Stimulated activated naive CD8-positive, alpha-beta T cell treated with anti-CD3 and anti-CD28 coated beads, Interleukin-15, Interleukin-2, amounts not matched to agents 100 ng/mL and 50 ng/mL, for 24 hours (primary cell): ENCODE measurements at regions not wholly inside any gene's neighbourhood (a gene's known extent, or its start where the extent isn't known, plus 50 kb on each side); places are given as distances from the start of the nearest gene placed in this dataset.

Experiments used
- H3K27ac Mint-ChIP-seq: one replicate; pipeline ENCODE4 v1.8.0; 2021; ENCODE audit warnings: mild to moderate bottlenecking, mixed read lengths
- H3K27me3 Mint-ChIP-seq: one replicate; pipeline ENCODE4 v1.8.0; 2021; ENCODE audit warnings: mixed read lengths
- H3K36me3 Mint-ChIP-seq: one replicate; pipeline ENCODE4 v1.8.0; 2021; ENCODE audit warnings: low read depth, mixed read lengths
- H3K4me1 Mint-ChIP-seq: one replicate; pipeline ENCODE4 v1.8.0; 2021; ENCODE audit warnings: low read depth, mixed read lengths
- H3K4me3 Mint-ChIP-seq: one replicate; pipeline ENCODE4 v1.8.0; 2021; ENCODE audit warnings: mild to moderate bottlenecking, mixed read lengths
- H3K9me3 Mint-ChIP-seq: one replicate; pipeline ENCODE4 v1.8.0; 2021; ENCODE audit warnings: mixed read lengths

DNA sequence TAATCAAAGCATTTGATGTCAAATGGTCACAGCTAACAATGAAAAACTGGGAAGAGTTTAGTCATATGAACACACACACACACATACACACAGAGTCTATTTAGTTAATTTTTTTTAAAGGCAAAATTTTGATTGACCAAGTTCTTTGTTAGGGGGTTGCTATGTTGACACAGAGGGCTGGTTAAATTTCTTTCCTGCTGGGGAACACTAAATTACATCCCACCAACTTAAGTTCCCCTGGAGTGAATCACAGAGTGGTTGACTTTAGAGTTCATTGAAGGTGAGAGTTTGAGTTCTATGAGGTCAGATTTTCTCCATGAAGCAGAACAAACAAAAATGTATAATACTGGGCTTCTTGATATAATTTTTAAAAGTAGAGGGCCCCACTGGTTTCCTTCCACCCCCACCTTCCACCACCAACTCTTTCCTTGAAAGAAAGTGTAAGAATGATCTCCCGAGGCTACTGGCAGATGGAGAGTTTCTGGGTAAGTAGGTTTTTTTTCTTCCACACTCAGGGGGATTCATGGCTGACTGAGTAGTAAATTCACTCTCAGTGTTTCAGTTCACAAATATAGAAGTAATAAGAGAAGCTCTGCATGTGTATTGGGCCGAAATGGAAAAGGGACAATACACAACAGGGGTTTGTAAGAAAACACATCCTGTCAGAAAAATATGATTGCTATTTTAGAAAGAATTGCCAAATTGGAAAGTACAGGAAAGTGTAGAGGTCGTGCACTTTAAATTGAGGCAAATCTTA, 917.0 kb upstream of the LCORL start:
- H3K36me3 Mint-ChIP-seq = no peaks in the 10 kb centered on the region
- no peaks in the 10 kb centered on the region for H3K27me3 Mint-ChIP-seq
- H3K4me3 Mint-ChIP-seq = no peak overlapping the region
- H3K4me1 Mint-ChIP-seq = no peaks in the 10 kb centered on the region
- peaks cover 18% of the 10 kb centered on the region for H3K9me3 Mint-ChIP-seq
- H3K27ac Mint-ChIP-seq = no peak overlapping the region

DNA sequence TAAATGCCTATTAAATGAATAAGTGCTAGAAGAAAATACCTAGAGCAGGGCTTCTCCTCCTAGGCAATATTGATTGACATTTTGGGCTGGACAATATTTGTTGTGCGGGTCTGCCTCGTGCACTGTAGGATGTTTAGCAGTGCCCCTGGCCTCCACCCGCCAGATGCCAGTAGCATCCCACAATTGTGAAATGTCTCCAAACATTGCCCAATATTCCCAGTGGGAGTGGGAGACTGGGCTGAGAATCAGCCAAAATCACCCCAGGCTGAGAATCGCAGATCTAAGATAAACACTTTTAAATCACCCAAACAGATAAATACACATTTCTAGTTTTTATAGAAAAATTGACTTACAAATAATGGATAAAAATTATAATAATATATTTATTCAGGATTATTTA, 916.2 kb upstream of the LCORL start:
- Mint-ChIP-seq H3K36me3 (no peaks in the 10 kb centered on the region), H3K4me1 (no peaks in the 10 kb centered on the region), H3K27me3 (no peaks in the 10 kb centered on the region), H3K9me3 (peaks cover 18% of the 10 kb centered on the region), H3K4me3 (no peak overlapping the region), H3K27ac (no peak overlapping the region)

DNA sequence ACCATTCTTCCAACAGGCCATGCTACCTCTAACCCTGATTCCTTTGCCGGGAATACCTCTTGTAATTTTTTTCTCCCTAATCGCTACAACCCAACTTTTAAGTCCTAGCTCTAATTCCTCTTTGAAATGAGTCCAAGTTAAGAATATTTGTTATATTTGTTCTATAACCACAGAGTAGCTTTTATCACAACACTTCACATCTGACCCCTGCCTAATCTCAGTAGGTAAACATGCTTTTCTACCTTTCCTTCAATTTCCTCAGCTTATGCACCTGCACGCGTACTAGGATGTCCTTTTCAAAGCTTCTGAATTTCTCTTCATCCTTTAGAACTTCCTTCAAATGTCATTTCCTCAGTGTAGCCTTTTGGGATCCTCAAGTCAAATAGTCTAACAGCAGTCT, 915.5 kb upstream of the LCORL start:
- no peaks in the 10 kb centered on the region for H3K4me1 Mint-ChIP-seq
- no peaks in the 10 kb centered on the region for H3K36me3 Mint-ChIP-seq
- peaks cover 18% of the 10 kb centered on the region for H3K9me3 Mint-ChIP-seq
- no peaks in the 10 kb centered on the region for H3K27me3 Mint-ChIP-seq
- H3K4me3 Mint-ChIP-seq = no peak overlapping the region
- H3K27ac Mint-ChIP-seq = no peak overlapping the region

DNA sequence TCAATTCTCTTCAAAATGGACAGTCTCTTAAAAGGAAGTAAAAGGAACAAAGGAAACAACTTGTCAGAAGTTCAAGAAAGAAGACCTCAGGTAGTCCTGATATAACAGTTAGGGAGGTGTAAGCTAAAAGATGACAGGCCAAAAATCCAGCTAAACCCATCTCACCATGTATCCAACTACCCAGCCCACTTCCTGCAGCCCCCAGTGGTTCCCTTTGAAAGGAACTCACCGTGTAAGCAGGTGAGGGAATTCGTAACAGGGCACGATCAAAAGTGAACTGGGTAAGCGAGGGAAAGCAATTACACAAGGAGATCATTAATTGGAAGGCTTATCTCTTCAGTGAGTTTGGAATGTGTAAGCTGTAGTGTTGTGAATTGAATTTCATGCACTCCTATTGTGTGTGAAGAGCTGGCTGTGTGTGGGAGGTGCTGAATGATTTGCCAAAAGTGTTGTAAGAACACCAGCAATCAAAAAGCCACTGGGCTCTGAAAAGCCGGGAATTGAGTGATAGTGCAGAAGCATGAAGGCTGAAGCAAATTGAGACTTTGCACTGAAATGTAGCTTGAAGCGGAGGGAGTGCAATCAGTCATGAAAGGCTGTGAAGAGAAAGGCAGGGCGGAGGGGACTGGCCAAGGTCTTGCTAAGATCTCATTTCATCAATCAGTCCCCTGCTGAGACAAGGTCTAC, 914.2 kb upstream of the LCORL start:
- H3K27me3 Mint-ChIP-seq = no peaks in the 10 kb centered on the region
- H3K4me3 Mint-ChIP-seq = no peak overlapping the region
- no peaks in the 10 kb centered on the region for H3K4me1 Mint-ChIP-seq
- peaks cover 15% of the 10 kb centered on the region for H3K9me3 Mint-ChIP-seq
- H3K27ac Mint-ChIP-seq = no peak overlapping the region
- H3K36me3 Mint-ChIP-seq = no peaks in the 10 kb centered on the region

DNA sequence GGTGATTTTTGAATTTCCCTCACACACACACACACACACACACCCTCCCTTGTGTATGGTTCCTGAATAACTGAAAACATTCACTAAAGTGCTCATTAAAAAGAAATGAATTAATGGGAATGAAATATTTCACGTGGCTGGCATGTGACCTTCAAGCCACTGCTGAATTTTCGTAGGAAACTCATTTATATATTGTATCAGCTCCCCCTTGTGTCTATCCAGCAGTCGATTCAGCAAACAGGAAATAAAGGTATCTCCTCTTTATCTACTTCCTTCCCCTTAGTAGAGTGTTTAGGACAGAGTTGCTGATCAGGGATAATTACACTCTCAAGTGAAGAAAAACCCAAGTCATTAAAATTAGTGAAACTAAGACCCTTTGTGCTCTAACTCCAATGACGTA, 912.6 kb upstream of the LCORL start:
- no peak overlapping the region for H3K27ac Mint-ChIP-seq
- H3K36me3 Mint-ChIP-seq = no peaks in the 10 kb centered on the region
- no peaks in the 10 kb centered on the region for H3K27me3 Mint-ChIP-seq
- H3K4me1 Mint-ChIP-seq = no peaks in the 10 kb centered on the region
- peaks cover 15% of the 10 kb centered on the region for H3K9me3 Mint-ChIP-seq
- no peak overlapping the region for H3K4me3 Mint-ChIP-seq

DNA sequence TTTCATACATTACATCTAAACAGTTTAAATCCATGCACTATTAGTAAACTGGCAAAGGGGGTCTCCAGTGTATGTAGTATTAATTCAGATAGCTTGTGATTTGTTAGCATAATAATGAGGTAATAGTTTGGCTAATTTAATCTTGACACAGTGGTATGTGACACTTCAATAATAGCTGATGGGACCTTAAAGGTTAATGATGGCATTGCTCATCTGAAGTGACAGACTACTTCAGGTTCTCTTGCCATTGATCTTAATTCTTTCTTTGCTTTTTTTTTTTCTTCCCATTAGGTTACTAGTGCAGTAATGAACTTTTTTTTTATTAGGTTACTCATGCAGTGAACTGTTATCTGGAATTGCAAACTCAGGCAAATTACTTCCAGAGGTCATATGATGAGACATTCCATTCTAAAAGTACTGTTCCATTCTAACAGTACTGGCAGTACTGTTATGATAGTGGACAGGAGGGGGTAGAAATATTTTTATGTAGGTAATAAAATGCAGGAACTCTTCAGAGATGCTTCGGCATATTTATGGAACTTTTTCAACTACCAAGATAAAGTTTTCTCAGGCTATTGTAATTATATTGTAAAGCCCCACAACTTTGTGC, 911.3 kb upstream of the LCORL start:
- Mint-ChIP-seq H3K36me3 (no peaks in the 10 kb centered on the region), H3K9me3 (peaks cover 10% of the 10 kb centered on the region), H3K4me1 (no peaks in the 10 kb centered on the region), H3K4me3 (no peak overlapping the region), H3K27ac (no peak overlapping the region), H3K27me3 (no peaks in the 10 kb centered on the region)

DNA sequence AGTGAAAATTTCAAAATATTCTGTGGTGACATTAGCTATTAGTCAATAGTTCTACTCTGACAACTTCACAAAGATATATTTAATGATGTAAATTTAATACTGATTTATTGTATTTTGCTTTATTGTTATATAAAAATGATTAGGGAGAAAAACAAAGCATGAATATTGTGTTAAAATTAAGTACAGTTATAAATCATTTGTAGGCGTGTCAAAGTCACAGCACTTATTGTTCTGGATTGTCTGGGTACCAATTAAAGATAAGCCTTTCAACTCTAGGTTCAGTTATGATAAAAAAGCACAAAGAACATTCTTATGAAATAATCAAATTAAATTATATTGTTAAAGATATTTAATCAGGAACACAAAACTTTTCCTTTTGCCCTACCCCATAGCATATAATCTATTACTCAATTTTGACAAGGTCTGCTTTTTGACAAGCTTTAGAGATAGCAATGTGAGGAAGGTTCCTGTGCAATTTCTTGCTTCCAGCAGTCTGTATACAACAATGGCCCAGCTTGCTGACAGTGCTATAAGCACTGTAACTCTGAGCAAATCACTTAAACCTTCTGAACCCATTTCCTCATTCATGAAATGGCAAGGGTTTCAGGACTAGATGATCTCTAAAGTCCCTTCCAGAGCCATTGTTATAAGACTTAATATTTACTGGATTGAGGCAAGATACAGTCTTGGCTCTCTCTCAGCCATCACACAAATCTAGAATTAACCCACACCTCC, 910.3 kb upstream of the LCORL start:
- no peaks in the 10 kb centered on the region for H3K36me3 Mint-ChIP-seq
- no peak overlapping the region for H3K27ac Mint-ChIP-seq
- H3K27me3 Mint-ChIP-seq = no peaks in the 10 kb centered on the region
- no peak overlapping the region for H3K4me3 Mint-ChIP-seq
- peaks cover 4% of the 10 kb centered on the region for H3K9me3 Mint-ChIP-seq
- no peaks in the 10 kb centered on the region for H3K4me1 Mint-ChIP-seq

DNA sequence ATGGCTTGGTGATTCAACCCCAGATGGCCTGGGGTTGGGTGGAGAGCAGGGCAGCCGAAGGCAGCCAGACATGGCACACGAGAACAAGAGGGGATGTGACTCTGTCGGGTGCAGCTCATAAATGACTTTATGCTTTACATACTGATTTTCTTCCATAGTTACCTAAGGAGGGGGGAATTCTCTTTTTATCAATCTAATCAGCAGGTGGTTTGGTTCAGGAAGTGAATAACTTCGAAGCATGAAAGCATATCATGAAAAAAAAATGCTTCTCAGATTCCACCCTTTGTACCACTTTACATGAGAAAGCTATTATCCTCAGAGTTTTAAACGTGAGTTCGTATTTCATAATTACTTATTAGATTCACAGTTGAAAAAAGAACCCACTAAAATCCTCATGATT, 908.9 kb upstream of the LCORL start:
- Mint-ChIP-seq H3K4me3 (no peak overlapping the region), H3K27me3 (no peaks in the 10 kb centered on the region), H3K4me1 (no peaks in the 10 kb centered on the region), H3K9me3 (no peaks in the 10 kb centered on the region), H3K27ac (no peak overlapping the region), H3K36me3 (no peaks in the 10 kb centered on the region)

DNA sequence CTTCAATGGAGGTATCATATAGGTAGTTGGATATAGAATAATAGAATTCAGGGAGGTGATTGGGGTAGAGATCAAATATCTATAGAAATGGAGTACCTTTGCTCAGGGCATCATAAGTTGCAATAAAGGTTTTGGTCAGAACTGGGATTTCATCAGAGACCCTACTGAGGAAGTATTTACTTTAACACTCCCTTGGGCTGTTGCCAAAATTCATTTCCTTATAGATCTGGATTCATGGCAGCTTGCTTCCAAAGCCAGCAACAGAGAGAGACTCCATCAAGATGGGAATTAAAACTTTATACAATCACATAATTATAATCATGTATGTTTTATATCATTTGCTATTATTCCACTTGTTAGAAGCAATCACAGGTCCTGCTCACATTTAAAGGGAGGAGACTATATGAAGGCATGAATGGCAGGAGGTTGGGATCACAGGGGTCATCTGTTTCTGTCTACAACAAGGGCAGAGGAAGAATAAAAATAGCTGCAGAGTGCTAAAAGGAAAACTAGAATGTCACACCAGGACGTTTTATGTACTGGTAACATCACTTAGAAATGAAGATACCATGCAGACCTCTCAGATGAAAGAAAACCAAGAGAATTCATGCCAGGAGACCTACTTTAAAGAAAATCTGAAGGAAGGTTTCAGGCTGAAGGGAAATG, 902.1 kb upstream of the LCORL start:
- Mint-ChIP-seq H3K4me3 (no peak overlapping the region), H3K36me3 (no peaks in the 10 kb centered on the region), H3K9me3 (peaks cover 13% of the 10 kb centered on the region), H3K27me3 (no peaks in the 10 kb centered on the region), H3K4me1 (no peaks in the 10 kb centered on the region), H3K27ac (no peak overlapping the region)

DNA sequence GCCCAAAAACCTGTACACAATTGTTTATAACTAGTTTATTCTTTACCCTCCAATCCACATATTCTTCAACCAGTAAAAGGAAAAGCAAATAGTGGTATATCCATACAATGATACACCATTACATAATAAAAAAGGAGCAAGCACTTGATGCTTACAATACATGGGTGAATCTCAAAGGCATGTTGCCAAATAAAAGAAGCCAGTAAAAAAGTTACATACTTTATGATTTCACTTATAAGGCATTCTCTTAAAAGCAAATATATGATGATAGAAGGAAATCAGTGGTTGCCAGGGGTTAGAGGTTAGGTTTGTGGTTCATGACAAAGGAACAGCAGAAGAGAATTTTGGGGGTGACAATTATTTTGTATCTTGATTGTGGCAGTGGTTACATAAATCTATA, 896.1 kb upstream of the LCORL start:
- Mint-ChIP-seq H3K9me3 (peaks cover 15% of the 10 kb centered on the region), H3K4me3 (no peak overlapping the region), H3K27me3 (no peaks in the 10 kb centered on the region), H3K4me1 (no peaks in the 10 kb centered on the region), H3K27ac (no peak overlapping the region), H3K36me3 (no peaks in the 10 kb centered on the region)

DNA sequence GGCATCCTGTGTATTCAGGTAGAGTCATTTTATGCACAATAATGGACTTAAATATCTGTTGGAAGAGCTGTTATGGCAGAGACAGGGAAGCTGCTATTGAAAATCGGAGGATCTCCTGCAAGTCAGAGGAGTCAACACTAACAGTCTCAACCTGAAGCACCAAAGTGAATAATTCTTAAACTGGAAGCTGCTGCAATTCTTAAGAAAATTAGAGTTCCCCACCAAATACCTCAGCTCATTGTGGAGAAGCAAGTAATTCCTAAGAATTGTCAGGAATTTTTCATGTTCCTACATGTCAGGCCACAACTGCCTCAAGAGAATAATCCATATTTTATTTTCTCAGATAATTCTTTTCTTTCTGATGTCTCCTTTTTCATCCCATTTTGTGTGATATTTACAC, 892.6 kb upstream of the LCORL start:
- H3K9me3 Mint-ChIP-seq = peaks cover 13% of the 10 kb centered on the region
- no peaks in the 10 kb centered on the region for H3K36me3 Mint-ChIP-seq
- no peak overlapping the region for H3K27ac Mint-ChIP-seq

DNA sequence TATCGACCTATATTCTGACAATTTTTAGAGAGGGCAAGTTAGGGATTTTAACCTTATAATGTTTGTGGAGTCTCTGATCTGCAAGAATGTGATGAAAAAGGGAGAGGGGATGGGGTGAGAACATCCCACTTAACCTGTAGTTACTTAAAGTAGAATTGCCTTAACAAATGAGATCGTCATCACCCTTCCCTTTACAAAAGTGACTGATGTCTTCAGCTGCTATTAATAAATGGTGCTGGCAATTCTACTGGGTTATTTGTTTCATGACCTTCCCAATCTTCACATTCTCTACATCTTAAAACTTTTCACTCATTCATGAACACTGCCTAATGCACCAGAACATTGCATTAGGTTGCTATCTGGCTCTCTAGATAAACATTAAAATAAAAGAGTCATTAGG, 873.4 kb upstream of the LCORL start:
- H3K27ac Mint-ChIP-seq = no peak overlapping the region
- no peak overlapping the region for H3K4me3 Mint-ChIP-seq
- H3K4me1 Mint-ChIP-seq = no peaks in the 10 kb centered on the region
- no peaks in the 10 kb centered on the region for H3K27me3 Mint-ChIP-seq
- H3K9me3 Mint-ChIP-seq = peaks cover 9% of the 10 kb centered on the region
- H3K36me3 Mint-ChIP-seq = no peaks in the 10 kb centered on the region

More for the DNA sequence above, 892.6 kb upstream of the LCORL start:
- Mint-ChIP-seq H3K4me3 (no peak overlapping the region), H3K4me1 (no peaks in the 10 kb centered on the region), H3K27me3 (no peaks in the 10 kb centered on the region)

DNA sequence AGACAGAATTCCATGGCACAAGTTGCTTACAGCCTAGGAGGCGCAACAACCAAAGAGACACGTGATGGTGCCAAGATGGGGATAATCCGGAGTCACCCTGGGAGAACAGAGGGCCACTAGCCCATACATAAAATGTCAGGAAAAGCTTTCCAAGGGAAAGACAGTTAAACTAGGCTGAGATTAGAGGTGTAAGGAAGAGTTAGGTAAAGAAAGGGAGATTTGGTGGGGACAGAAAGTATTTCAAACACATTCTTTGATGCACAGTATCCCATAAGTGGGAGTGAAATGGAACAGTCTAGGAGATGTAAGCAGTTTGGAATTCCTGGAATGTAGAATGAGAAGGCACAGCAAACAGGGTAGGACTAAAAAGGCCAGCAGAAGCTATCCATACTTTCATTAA, 860.9 kb upstream of the LCORL start:
- Mint-ChIP-seq H3K27ac (no peak overlapping the region), H3K36me3 (no peaks in the 10 kb centered on the region), H3K27me3 (no peaks in the 10 kb centered on the region), H3K4me1 (no peaks in the 10 kb centered on the region), H3K4me3 (no peak overlapping the region), H3K9me3 (peaks cover 4% of the 10 kb centered on the region)

DNA sequence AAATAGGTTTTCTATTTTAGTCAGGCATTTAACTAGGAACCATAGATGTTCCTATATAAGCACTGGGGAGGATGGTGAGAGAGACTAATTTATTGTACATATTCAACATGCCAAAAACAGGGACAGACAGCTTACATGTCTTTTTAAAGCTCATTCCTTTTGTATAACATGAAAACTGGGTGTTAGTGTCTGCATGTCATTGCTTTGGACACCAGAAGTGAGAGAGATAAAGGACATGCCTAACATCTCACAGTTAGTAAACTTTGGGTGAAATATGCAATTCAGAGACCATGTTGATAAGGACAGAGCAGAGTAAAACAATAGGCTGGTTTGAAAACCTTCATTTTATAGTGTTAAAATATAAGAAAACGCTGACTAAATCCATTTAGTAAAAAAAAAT, 860.0 kb upstream of the LCORL start:
- Mint-ChIP-seq H3K9me3 (peaks cover 4% of the 10 kb centered on the region), H3K4me3 (no peak overlapping the region), H3K27ac (no peak overlapping the region), H3K36me3 (no peaks in the 10 kb centered on the region), H3K27me3 (no peaks in the 10 kb centered on the region), H3K4me1 (no peaks in the 10 kb centered on the region)

DNA sequence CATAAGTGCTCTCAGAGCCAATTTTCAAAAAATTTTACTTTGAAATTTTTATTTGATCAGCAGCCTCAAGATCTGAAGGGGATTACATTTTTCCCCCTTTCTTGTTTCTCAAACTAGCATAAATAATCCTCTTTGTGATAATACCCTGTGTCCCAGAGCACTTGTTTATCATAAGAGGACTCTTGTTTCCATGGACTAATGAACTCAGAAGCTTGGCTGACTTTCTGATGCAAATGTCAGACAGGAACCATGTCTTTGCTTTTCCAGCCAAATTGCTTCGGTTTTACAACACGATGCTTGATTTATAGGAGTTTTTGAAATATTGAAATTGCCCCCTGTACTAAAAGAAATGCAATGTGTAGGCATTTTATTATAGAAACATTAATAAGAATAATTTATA, 859.3 kb upstream of the LCORL start:
- H3K27me3 Mint-ChIP-seq = no peaks in the 10 kb centered on the region
- H3K36me3 Mint-ChIP-seq = no peaks in the 10 kb centered on the region
- no peak overlapping the region for H3K4me3 Mint-ChIP-seq
- H3K9me3 Mint-ChIP-seq = peaks cover 4% of the 10 kb centered on the region
- H3K4me1 Mint-ChIP-seq = no peaks in the 10 kb centered on the region
- no peak overlapping the region for H3K27ac Mint-ChIP-seq
